ENCODE measurements at regions not wholly inside any gene's neighbourhood (a gene's known extent, or its start where the extent isn't known, plus 50 kb on each side); places are given as distances from the start of the nearest gene placed in this dataset.
"Not testable (repeated sequence)": the region's sequence is repeated elsewhere in the genome, so short reads cannot be mapped to it uniquely, and the experiment has no call there.

DNA sequence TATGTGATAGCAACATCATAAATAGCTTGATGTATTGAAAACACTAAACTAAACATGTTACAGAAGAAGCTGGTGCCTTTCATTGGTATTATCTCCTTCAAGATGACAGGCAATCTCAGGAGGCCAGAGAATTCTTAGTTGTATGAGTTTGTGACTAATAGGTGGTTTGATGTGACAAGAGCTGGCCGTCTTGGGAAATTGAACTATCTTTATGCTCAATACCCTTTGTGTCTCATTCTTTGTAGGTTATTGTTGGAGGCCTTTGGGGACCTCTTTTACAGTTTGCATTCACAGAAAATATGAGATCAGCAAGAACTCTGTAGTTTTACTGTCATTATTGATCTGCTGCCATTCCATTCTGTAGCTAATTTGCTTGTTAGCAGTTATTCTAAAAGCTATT, 659.2 kb upstream of the PITX2 start:
- no peak for DNase-seq

- DNase-seq = peak in 3 of 5 experiments; percentile 2 to 42 (median 3)
These were observed 660.3 kb upstream of the PITX2 start for GRCh38 chr4:111283066-111283677.

GRCh38 chr4:111296466-111296865, 673.6 kb upstream of the PITX2 start:
- DNase-seq = no peak

- DNase-seq = no peak
These were observed 680.9 kb upstream of the PITX2 start for GRCh38 chr4:111303806-111304205.

DNA sequence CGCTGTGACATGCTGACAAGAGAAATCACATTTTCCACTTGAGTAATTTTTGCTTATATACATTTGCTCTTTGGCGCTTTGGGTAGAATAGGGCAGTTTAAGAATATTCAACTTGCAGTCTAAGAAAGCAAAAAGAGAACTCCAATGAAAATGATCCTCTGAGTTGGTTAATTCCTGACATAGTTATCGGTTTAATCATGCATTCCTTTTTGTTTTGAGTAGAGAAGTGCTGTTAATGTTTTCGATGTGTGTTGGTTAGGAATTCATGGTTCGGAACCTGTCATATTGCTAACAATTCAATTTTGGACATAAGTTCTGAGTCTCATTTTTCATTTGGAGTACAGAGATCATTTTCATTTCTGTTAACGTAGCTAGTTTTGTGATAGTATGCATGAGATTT, 700.6 kb upstream of the PITX2 start:
- DNase-seq = no peak

- no peak for DNase-seq
These were observed 701.0 kb upstream of the PITX2 start for GRCh38 chr4:111323916-111324315.

DNA sequence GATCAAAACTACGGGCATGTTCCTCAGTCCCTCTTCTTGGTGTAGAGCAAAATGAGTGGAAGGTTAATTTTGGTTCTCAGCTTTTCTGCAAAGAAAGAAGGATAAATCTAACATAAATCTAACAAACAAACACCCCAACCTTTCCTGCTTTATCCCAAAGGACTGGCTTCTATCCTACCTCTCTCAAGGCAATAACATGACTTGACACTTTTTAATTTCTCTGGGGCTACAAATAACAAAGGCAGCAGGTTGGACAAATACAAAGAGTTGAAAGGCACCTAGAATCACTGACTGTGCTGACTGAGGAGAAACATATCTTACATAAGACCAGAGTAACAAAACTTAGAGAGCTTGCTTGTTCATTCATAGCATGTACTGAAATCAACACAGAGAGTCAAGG, 703.6 kb upstream of the PITX2 start:
- no peak for DNase-seq

- DNase-seq = no peak
These were observed 707.9 kb upstream of the PITX2 start for GRCh38 chr4:111330786-111331185.

DNA sequence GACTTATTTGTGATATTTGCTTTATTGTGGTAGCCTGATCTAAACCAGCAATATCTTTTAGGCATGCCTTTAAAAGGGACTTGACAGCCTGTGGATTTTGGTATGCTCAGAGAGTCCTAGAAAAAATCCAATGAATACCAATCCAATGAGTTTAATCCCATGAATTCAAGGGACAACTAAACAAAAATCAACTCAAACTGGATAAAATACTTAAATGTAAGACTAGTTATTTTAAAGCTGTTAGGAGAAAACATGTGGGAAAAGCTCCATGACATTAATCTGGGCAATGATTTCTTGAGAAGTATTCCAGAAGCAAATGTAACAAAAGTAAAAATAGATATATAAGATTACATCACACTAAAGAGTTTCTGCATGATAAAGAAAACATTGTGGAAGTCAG, 711.5 kb upstream of the PITX2 start:
- no peak for DNase-seq

DNA sequence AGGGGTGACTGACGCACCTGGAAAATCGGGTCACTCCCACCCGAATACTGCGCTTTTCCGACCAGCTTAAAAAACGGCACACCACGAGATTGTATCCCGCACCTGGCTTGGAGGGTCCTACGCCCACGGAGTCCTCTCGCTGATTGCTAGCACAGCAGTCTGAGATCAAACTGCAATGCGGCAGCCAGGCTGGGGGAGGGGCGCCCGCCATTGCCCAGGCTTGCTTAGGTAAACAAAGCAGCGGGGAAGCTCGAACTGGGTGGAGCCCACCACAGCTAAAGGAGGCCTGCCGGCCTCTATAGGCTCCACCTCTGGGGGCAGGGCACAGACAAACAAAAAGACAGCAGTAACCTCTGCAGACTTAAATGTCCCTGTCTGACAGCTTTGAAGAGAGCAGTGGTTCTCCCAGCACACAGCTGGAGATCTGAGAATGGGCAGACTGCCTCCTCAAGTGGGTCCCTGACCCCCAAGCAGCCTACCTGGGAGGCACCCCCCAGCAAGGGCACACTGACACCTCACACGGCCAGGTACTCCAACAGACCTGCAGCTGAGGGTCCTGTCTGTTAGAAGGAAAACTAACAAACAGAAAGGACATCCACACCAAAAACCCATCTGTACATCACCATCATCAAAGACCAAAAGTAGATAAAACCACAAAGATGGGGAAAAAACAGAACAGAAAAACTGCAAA, 714.5 kb upstream of the PITX2 start:
- DNase-seq = not testable (repeated sequence)

GRCh38 chr4:111359602-111360001, 736.7 kb upstream of the PITX2 start:
- no peak for DNase-seq

DNA sequence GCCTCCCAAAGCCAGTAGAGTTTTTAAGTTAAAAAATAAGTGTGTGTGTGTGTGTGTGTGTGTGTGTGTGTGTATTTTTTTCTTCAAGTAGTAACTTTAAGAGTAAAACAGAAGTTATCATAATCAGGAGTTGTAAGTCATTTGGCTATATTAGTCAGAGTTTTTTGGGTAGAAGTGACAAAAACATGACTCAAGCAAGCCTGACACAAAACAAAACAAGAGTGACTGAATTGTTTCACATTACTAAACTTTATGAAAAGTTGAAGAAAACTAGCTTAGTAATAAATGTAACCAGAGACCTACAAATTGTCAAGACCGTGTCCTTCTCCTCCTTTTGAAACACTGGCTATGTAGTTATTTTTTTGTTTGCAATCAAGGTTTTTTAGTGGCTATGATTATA, 738.0 kb upstream of the PITX2 start:
- no peak for DNase-seq

GRCh38 chr4:111362941-111363361, 740.1 kb upstream of the PITX2 start:
- DNase-seq = no peak

GRCh38 chr4:111377880-111378279, 755.0 kb upstream of the PITX2 start:
- not testable (repeated sequence) for DNase-seq

DNA sequence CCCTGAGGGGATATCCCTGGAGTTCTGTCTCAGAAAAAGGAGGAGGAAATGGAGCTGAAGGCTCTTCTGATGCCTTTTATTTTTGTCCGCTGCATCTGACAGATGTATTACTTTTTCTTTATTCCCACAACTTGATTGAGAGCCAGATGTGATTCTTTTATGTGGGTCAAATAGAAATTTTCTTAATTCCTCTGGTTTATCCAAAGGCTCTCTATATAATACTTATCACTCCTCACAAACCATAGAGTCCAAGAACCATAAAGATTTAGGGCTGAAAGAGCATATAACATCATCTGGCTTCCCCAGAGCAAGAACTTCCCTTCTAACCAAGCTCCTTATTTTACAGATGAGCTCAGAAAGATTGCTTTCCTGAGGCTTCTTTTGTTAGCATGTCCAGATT, 756.7 kb upstream of the FAM241A start:
- no peak for DNase-seq

DNA sequence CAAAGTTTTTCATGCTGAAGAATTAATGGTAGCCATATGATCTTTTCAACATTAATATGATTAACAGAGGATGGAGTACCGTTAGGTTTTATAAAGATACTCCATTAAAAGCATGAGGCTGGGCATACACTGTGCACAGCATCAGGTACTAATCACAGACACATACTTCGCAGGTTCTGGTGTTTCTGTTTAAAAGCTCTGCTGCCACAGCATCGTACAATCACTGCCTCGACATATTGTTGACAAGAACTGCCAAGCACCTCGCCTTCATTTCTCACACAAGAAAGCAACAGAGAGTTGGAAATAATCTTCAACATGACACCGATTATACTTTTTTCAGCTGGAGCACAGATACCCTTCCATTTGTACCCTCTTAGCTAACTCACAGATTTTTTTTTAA, 753.4 kb upstream of the FAM241A start:
- no peak for DNase-seq

GRCh38 chr4:111393781-111394180, 751.5 kb upstream of the FAM241A start:
- no peak for DNase-seq

DNA sequence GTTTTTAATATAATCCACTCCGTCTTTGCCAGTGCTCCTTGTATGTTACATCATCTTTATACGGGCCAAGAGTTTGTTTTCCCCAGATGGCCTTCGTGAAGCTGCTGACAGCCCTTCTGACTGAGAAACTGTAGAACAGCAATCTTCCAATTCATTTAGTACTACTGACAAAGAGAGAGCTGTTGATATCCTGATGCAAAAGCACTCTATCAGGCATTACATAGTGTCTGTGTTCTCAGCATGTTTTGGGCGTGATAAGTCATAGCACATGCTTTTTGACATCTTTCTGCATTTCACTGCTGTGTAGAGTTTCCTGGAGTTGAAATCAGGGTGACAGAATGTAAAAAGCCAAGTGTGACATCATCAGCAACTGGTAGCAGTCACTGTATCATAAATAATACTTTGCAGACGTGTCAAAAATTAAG, 746.3 kb upstream of the FAM241A start:
- DNase-seq = no peak

DNA sequence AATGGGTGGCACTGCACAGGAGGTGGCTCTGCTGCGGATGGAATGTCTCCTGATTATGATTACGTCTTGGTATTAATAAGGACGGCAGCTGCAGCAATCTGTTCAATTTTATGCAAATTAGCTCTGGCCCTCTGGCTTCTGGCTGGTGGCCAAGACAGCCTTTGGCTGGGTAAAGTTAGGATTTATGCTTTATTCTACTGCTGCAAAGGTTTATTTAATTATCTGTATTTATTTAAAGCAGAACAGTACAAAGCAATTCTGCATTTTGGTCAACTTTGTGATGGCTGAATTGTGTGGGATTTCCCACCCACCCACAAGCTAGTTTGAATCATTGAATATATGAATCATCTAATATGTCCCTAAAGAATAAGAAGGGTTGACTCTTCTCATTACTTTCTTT, 745.6 kb upstream of the FAM241A start:
- DNase-seq = no peak

- DNase-seq = no peak
These were observed 744.5 kb upstream of the FAM241A start for GRCh38 chr4:111400741-111401140.

DNA sequence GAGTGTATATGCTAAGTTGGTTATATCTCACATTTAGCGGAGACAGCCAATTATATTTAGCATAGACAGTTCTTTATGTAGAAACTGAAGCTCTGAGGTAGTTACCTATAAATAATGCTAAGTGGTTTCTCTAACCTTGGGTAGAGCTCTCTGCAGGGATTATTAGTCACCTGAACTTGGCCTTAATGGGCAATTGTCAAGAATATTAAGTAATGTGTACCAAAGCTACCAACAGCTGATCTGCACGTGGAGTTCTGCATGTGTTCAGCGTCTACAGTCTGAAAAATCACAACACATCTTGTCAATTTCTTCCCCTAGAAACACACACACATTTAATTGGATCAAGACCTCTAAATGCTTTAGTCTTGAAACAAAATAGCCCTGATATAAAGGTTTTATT, 740.6 kb upstream of the FAM241A start:
- DNase-seq = no peak

GRCh38 chr4:111405989-111406388, 739.3 kb upstream of the FAM241A start:
- no peak for DNase-seq

- no peak for DNase-seq
These were observed 734.7 kb upstream of the FAM241A start for GRCh38 chr4:111410571-111410970.

DNA sequence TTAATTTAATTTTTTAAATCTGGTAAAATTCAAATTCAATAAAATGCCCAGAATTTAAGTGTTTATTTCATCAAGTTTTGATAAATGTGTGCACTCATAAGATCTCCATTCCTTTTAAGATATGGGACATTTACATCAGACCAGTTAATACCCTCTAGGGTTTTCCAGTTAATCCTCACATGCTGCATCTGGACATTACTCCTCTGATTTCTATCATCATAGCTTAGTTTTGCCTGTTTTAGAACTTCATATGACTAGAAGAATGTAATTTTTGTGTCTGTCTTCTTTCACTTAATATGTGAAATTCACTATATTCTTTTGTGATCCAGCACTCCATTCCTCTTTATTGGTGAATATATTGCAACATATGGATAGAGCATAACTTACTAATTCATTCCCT, 727.7 kb upstream of the FAM241A start:
- no peak for DNase-seq

DNA sequence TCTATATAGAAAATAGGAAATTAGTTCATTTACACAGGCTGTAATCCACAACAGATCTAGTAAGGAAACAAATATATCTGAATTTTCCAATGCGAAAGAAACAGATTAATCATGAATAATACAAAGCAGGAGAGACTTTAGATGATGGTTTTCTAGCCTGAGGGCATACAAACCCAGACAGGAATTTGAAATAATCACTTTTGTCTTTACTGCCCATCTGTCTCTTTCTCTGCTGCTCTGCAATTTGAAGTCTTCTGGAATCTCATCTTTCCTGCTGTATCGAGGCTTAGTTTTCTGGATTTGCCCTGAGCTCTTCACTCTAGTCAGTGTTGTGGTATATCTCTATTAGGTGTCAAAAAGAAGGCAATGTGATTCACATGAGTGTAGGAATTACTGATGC, 711.8 kb upstream of the FAM241A start:
- DNase-seq = no peak
